AG09309 (cell line): ENCODE measurements at regions not wholly inside any gene's neighbourhood (a gene's known extent, or its start where the extent isn't known, plus 50 kb on each side); places are given as distances from the start of the nearest gene placed in this dataset.
A peak's percentile ranks its signal among the peaks of the same experiment; 100 is the strongest.

ENCODE experiments used
- DNase-seq: peaks from one replicate; pipeline ENCODE4 v3.0.0-alpha.2; 2010; ENCODE audit warnings: low read depth
- H3K4me3 ChIP-seq: 2 replicates; pipeline ENCODE4 v1.5.1; 2011; ENCODE audit warnings: mild to moderate bottlenecking, low read depth, low read length, moderate library complexity; ENCODE audit not compliant: control insufficient read depth
- CTCF ChIP-seq: IDR thresholded peaks from 2 replicates; pipeline ENCODE4 v1.5.1; 2011; ENCODE audit warnings: mild to moderate bottlenecking, low read depth, low read length, inconsistent platforms; ENCODE audit not compliant: insufficient read depth, control insufficient read depth; ENCODE audit errors: missing control alignments

- DNase-seq = no peak
- no peak for TF ChIP-seq CTCF
- H3K4me3 ChIP-seq = no peak overlapping the region
Observed at GRCh38 chr6:7045746-7046145, 62.0 kb upstream of the RREB1 start.

GRCh38 chr6:7047128-7047527, 60.6 kb upstream of the RREB1 start:
- no peak for TF ChIP-seq CTCF
- no peak overlapping the region for H3K4me3 ChIP-seq
- DNase-seq = no peak

GRCh38 chr6:7047966-7048365, 59.8 kb upstream of the RREB1 start:
- TF ChIP-seq CTCF = no peak
- no peak overlapping the region for H3K4me3 ChIP-seq
- DNase-seq = no peak

GRCh38 chr6:7048894-7049293, 58.9 kb upstream of the RREB1 start:
- no peak for TF ChIP-seq CTCF
- H3K4me3 ChIP-seq = no peak overlapping the region
- no peak for DNase-seq

- no peak for TF ChIP-seq CTCF
- no peak overlapping the region for H3K4me3 ChIP-seq
- DNase-seq = no peak
Observed at GRCh38 chr6:7050004-7050403, 57.8 kb upstream of the RREB1 start.

GRCh38 chr6:7050872-7051779, 56.6 kb upstream of the RREB1 start:
- no peak for TF ChIP-seq CTCF
- peak overlapping the region; percentile 47; the same call in 1 of the 2 replicates for H3K4me3 ChIP-seq
- DNase-seq = peak; percentile 53
